ENCODE measurements at regions not wholly inside any gene's neighbourhood (a gene's known extent, or its start where the extent isn't known, plus 50 kb on each side); places are given as distances from the start of the nearest gene placed in this dataset.
A peak's percentile ranks its signal among the peaks of the same experiment; 100 is the strongest.
"Not testable (repeated sequence)": the region's sequence is repeated elsewhere in the genome, so short reads cannot be mapped to it uniquely, and the experiment has no call there.

- no peak for DNase-seq
- H3K9me3 ChIP-seq: no peaks in the 10 kb centered on the region
- H3K27me3 ChIP-seq: no peaks in the 10 kb centered on the region
- H3K4me3 ChIP-seq: no peak overlapping the region
- H3K36me3 ChIP-seq: no peaks in the 10 kb centered on the region
Observed at GRCh38 chr10:101280511-101280910, 51.2 kb upstream of the LBX1 start.

GRCh38 chr10:101280921-101281320 lies 51.7 kb upstream of the LBX1 start:
- H3K4me3 ChIP-seq, H3K27me3 ChIP-seq, H3K9me3 ChIP-seq, H3K36me3 ChIP-seq, DNase-seq: not testable (repeated sequence)

- Histone ChIP-seq H3K9me3 (no peaks in the 10 kb centered on the region), H3K27me3 (no peaks in the 10 kb centered on the region), H3K36me3 (no peaks in the 10 kb centered on the region), H3K4me3 (no peak overlapping the region)
- DNase-seq: no peak
Observed at GRCh38 chr10:101282947-101283346, 53.7 kb upstream of the LBX1 start.

GRCh38 chr10:101283762-101284100 lies 54.5 kb upstream of the LBX1 start:
- no peak for DNase-seq
- no peaks in the 10 kb centered on the region for H3K27me3 ChIP-seq
- no peaks in the 10 kb centered on the region for H3K9me3 ChIP-seq
- no peak overlapping the region for H3K4me3 ChIP-seq
- H3K36me3 ChIP-seq: no peaks in the 10 kb centered on the region

- H3K27me3 ChIP-seq: no peaks in the 10 kb centered on the region
Observed at GRCh38 chr10:101284101-101284743, 55.0 kb upstream of the LBX1 start.

GRCh38 chr10:101284744-101285463 lies 55.6 kb upstream of the LBX1 start:
- Histone ChIP-seq H3K4me3 (no peak overlapping the region), H3K36me3 (no peaks in the 10 kb centered on the region), H3K27me3 (no peaks in the 10 kb centered on the region), H3K9me3 (no peaks in the 10 kb centered on the region)
- DNase-seq: no peak

More at GRCh38 chr10:101284101-101284743, 55.0 kb upstream of the LBX1 start:
- Histone ChIP-seq H3K4me3 (no peak overlapping the region), H3K36me3 (no peaks in the 10 kb centered on the region), H3K9me3 (no peaks in the 10 kb centered on the region)
- no peak for DNase-seq

- Histone ChIP-seq H3K9me3 (no peaks in the 10 kb centered on the region), H3K27me3 (no peaks in the 10 kb centered on the region), H3K36me3 (no peaks in the 10 kb centered on the region), H3K4me3 (no peak overlapping the region)
- DNase-seq: no peak
Observed at GRCh38 chr10:101285519-101286070, 56.3 kb upstream of the LBX1 start.

- Histone ChIP-seq H3K27me3 (no peaks in the 10 kb centered on the region), H3K9me3 (no peaks in the 10 kb centered on the region), H3K36me3 (no peaks in the 10 kb centered on the region), H3K4me3 (no peak overlapping the region)
- DNase-seq: no peak
Observed at GRCh38 chr10:101286248-101287046, 57.2 kb upstream of the LBX1 start.

- DNase-seq: no peak
- Histone ChIP-seq H3K4me3 (no peak overlapping the region), H3K27me3 (no peaks in the 10 kb centered on the region), H3K36me3 (no peaks in the 10 kb centered on the region), H3K9me3 (no peaks in the 10 kb centered on the region)
Observed at GRCh38 chr10:101287183-101287996, 58.1 kb upstream of the LBX1 start.

GRCh38 chr10:101287997-101288635 lies 58.9 kb upstream of the LBX1 start:
- Histone ChIP-seq H3K27me3 (no peaks in the 10 kb centered on the region), H3K9me3 (no peaks in the 10 kb centered on the region), H3K36me3 (no peaks in the 10 kb centered on the region), H3K4me3 (no peak overlapping the region)
- peak; percentile 13 for DNase-seq

- Histone ChIP-seq H3K4me3 (no peak overlapping the region), H3K9me3 (no peaks in the 10 kb centered on the region), H3K36me3 (no peaks in the 10 kb centered on the region), H3K27me3 (0 out of 2 replicates have a peak, but pooled peaks cover 2% of the 10 kb centered on the region)
- DNase-seq: no peak
Observed at GRCh38 chr10:101289541-101289940, 60.3 kb upstream of the LBX1 start.

GRCh38 chr10:101290431-101290830 lies 61.2 kb upstream of the LBX1 start:
- H3K9me3 ChIP-seq: no peaks in the 10 kb centered on the region
- no peak overlapping the region for H3K4me3 ChIP-seq
- no peak for DNase-seq
- H3K27me3 ChIP-seq: 0 out of 2 replicates have a peak, but pooled peaks cover 2% of the 10 kb centered on the region
- no peaks in the 10 kb centered on the region for H3K36me3 ChIP-seq

GRCh38 chr10:101290881-101291280 lies 61.6 kb upstream of the LBX1 start:
- no peaks in the 10 kb centered on the region for H3K36me3 ChIP-seq
- 0 out of 2 replicates have a peak, but pooled peaks cover 4% of the 10 kb centered on the region for H3K27me3 ChIP-seq
- no peak for DNase-seq
- no peak overlapping the region; the same call in 1 of the 2 replicates for H3K4me3 ChIP-seq
- no peaks in the 10 kb centered on the region for H3K9me3 ChIP-seq

GRCh38 chr10:101291331-101292193 lies 62.3 kb upstream of the LBX1 start:
- no peaks in the 10 kb centered on the region for H3K9me3 ChIP-seq
- DNase-seq: peak; percentile 56
- H3K4me3 ChIP-seq: peak overlapping the region; percentile 51
- H3K27me3 ChIP-seq: 0 out of 2 replicates have a peak, but pooled peaks cover 4% of the 10 kb centered on the region
- H3K36me3 ChIP-seq: no peaks in the 10 kb centered on the region

All from MG63 (cell line).